HG03045 (cell line): ENCODE measurements at regions not wholly inside any gene's neighbourhood (a gene's known extent, or its start where the extent isn't known, plus 50 kb on each side); places are given as distances from the start of the nearest gene placed in this dataset.

Experiments used
- ATAC-seq: cut with Tn5 transposase; IDR thresholded peaks from one replicate; pipeline ENCODE4 v1.9.1; 2021; ENCODE audit warnings: mild to moderate bottlenecking, moderate library complexity; ENCODE audit not compliant: unreplicated experiment

DNA sequence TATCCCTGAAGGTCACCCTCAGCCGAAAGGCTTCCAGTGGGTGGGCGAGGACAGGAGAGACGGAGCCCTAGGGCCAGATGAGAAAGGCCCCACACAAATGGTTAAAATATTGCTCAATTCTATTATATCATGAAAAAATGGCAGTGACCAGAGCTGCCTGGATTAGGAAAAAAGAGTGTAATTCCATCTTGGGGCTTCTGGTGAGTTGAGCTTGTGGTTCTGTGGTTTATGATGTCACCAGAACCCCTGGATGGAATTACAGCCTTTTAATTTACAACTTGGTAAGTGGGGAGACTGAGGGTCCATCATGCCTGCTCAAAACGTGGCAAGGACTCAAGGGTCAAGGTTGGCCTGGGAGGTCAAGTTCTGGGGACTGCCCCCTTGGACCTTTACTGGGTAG, 55.5 kb upstream of the STC2 start:
- ATAC-seq, result no peak

DNA sequence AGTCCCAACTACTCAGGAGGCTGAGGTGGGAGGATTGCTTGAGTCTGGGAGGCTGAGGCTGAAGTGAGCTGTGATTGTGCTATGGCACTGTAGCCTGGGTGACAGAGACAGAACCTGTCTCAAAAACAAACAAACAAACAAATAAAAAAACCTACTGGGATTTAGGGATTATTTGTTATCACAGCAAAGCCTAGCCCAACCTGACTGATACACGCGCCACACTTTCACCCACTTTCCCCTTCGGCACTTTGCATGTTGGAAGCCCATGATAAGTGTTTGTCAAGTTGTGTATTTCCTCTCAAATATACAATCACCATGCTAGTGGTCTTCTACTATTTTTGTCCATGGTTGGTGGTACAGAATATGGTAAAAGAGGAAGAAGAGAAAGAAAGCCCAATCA, 50.5 kb upstream of the STC2 start:
- ATAC-seq, result no peak
